Body of pancreas (tissue), 4 donors: ENCODE measurements at regions not wholly inside any gene's neighbourhood (a gene's known extent, or its start where the extent isn't known, plus 50 kb on each side); places are given as distances from the start of the nearest gene placed in this dataset.

Experiments used
- ATAC-seq: fragments of 150-250 bp; one replicate; pipeline ENCODE4 v1.9.1; 2016
- DNase-seq, 4 donors: peaks; one replicate each; pipeline ENCODE4 v3.0.0-alpha.2; 2019
- H3K27ac ChIP-seq, 4 donors: fragments of 200-600 bp; sonication (generic); 1 replicate in 3 of 4; 2 replicates in 1 of 4; pipeline versions ENCODE4 v1.5.1 to v1.6.1; 2016 to 2019; ENCODE audit warnings: mild to moderate bottlenecking in 1 of 4, mixed read lengths in 1 of 4, moderate library complexity in 1 of 4
- H3K27me3 ChIP-seq, 2 donors: fragments of 200-600 bp; sonication (generic); one replicate each; pipeline ENCODE4 v1.6.0; 2016; ENCODE audit warnings: mild to moderate bottlenecking in 1 of 2
- H3K36me3 ChIP-seq, 2 donors: fragments of 200-600 bp; sonication (generic); replicated peaks in 1 of 2; 2 replicates each; pipeline ENCODE4 v1.5.1; 2016; ENCODE audit warnings: low read depth in 2 of 2; ENCODE audit not compliant: insufficient read depth in 1 of 2
- H3K4me1 ChIP-seq: fragments of 200-600 bp; sonication (generic); one replicate; pipeline ENCODE4 v1.6.0; 2016
- H3K4me3 ChIP-seq, 2 donors: fragments of 200-600 bp; sonication (generic); 1 replicate in 1 of 2; 2 replicates in 1 of 2; pipeline ENCODE4 v1.5.1; 2016 to 2019
- H3K9me3 ChIP-seq, 3 donors: fragments of 200-600 bp; sonication (generic); 1 replicate in 2 of 3; 2 replicates in 1 of 3; pipeline ENCODE4 v1.5.1; 2016
- POLR2A ChIP-seq, 3 donors: fragments of 450-650 bp; IDR thresholded peaks; one replicate each; pipeline ENCODE4 v1.6.1; 2016; ENCODE audit warnings: antibody characterized with exemption in 3 of 3, mild to moderate bottlenecking in 2 of 3
- WGBS, 2 donors: methylation state at CpG; one replicate each; pipeline ENCODE4 v1.1.5; 2017; 5-methylcytosine and 5-hydroxymethylcytosine counted together
- intact Hi-C: fragments of 100-400 bp; cut with DNase I; formaldehyde crosslinking; loops from one replicate; pipeline ENCODE4 v1.15.1; 2023
- TF ChIP-seq, protein P1 (sequence below), 7 experiments: fragments of 450-650 bp in 4 of 7; fragments of 200-600 bp in 3 of 7; sonication (generic) in 3 of 7; IDR thresholded peaks; one replicate each; pipeline ENCODE4 v1.5.1; 2016 to 2019; ENCODE audit warnings: antibody characterized with exemption in 7 of 7

- no peak for TF ChIP-seq POLR2A (IDR thresholded peaks at IDR 0.05)
- TF ChIP-seq, protein P1, sequence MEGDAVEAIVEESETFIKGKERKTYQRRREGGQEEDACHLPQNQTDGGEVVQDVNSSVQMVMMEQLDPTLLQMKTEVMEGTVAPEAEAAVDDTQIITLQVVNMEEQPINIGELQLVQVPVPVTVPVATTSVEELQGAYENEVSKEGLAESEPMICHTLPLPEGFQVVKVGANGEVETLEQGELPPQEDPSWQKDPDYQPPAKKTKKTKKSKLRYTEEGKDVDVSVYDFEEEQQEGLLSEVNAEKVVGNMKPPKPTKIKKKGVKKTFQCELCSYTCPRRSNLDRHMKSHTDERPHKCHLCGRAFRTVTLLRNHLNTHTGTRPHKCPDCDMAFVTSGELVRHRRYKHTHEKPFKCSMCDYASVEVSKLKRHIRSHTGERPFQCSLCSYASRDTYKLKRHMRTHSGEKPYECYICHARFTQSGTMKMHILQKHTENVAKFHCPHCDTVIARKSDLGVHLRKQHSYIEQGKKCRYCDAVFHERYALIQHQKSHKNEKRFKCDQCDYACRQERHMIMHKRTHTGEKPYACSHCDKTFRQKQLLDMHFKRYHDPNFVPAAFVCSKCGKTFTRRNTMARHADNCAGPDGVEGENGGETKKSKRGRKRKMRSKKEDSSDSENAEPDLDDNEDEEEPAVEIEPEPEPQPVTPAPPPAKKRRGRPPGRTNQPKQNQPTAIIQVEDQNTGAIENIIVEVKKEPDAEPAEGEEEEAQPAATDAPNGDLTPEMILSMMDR (IDR thresholded peaks at IDR 0.05): no peak
- Histone ChIP-seq H3K36me3 (no peaks in the 10 kb centered on the region), H3K4me3 (no peak overlapping the region), H3K27me3 (no peaks in the 10 kb centered on the region), H3K4me1 (no peaks in the 10 kb centered on the region), H3K27ac (no peak overlapping the region), H3K9me3 (no peaks in the 10 kb centered on the region)
- ATAC-seq: no peak
- WGBS, 2 donors: 40 to 54% methylated on average over 1 of the region's 1 CpG
- intact Hi-C loops: no loop called here
- no peak for DNase-seq
Measured at GRCh38 chr4:162650166-162650565, 486.4 kb upstream of the FSTL5 start.

GRCh38 chr4:162645381-162645780 lies 481.6 kb upstream of the FSTL5 start:
- 32 to 34% methylated on average over 4 of the region's 4 CpGs for WGBS, 2 donors
- TF ChIP-seq, protein P1 (IDR thresholded peaks at IDR 0.05): no peak
- TF ChIP-seq POLR2A (IDR thresholded peaks at IDR 0.05): no peak
- intact Hi-C loops: no loop called here
- DNase-seq: no peak
- Histone ChIP-seq H3K27me3 (no peaks in the 10 kb centered on the region), H3K9me3 (no peaks in the 10 kb centered on the region), H3K27ac (no peak overlapping the region), H3K36me3 (no peaks in the 10 kb centered on the region), H3K4me1 (no peaks in the 10 kb centered on the region), H3K4me3 (no peak overlapping the region)
- ATAC-seq: no peak

DNA sequence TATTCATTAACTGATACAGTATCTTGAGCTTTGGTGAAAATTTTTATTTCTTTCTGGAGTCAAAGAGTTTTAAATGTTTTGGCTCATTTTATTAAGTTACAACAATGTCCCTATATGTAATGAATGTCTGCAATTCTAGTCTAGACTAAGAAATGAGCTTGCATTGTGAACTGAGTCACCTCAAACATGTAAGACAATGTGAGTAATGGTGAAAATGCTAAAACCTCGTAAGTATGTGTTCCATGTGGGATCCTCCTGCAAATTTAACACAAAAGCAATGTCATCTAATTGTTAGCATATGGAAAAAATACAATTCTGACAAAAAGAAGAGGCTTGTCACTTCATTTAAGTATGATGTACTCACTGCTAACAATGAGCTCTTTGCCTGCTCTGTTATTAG lies 480.5 kb upstream of the FSTL5 start:
- DNase-seq (no peak), ATAC-seq (no peak)
- no peak for TF ChIP-seq POLR2A (IDR thresholded peaks at IDR 0.05)
- TF ChIP-seq, protein P1 (IDR thresholded peaks at IDR 0.05): no peak
- intact Hi-C loops: no loop called here
- 8 to 24% methylated on average over 1 of the region's 1 CpG for WGBS, 2 donors
- Histone ChIP-seq H3K36me3 (no peaks in the 10 kb centered on the region), H3K27ac (no peak overlapping the region), H3K4me3 (no peak overlapping the region), H3K9me3 (no peaks in the 10 kb centered on the region), H3K4me1 (no peaks in the 10 kb centered on the region), H3K27me3 (no peaks in the 10 kb centered on the region)

DNA sequence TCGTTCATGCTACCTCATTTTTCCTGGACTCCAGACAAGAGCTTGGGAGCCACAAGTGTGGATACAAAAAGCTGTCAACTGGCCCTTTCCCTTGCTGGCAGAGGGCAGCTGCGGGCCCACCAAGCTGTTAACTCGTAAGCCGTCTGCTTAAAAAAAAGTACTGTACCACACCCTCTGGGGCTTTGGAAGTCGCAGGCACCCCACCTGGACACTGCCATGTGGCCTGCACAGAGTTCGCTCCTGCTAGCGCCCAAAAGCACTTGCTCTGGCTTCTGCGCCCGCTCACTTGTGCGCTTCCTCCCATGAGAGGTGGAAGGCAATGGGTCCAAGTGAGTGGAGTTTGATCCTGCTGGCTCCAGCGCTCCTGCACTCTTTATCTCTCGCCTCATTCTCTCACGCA lies 476.4 kb upstream of the FSTL5 start:
- Histone ChIP-seq H3K4me3 (no peak overlapping the region), H3K27ac (no peak overlapping the region), H3K9me3 (no peaks in the 10 kb centered on the region), H3K27me3 (no peaks in the 10 kb centered on the region), H3K4me1 (no peaks in the 10 kb centered on the region), H3K36me3 (no peaks in the 10 kb centered on the region)
- WGBS, 2 donors: 78 to 79% methylated on average over 13 of the region's 13 CpGs
- intact Hi-C loops: no loop called here
- DNase-seq: no peak
- no peak for ATAC-seq
- TF ChIP-seq, protein P1 (IDR thresholded peaks at IDR 0.05): no peak
- no peak for TF ChIP-seq POLR2A (IDR thresholded peaks at IDR 0.05)

GRCh38 chr4:162634390-162634789 lies 470.6 kb upstream of the FSTL5 start:
- Histone ChIP-seq H3K36me3 (no peaks in the 10 kb centered on the region), H3K4me3 (no peak overlapping the region), H3K4me1 (no peaks in the 10 kb centered on the region), H3K9me3 (no peaks in the 10 kb centered on the region), H3K27me3 (no peaks in the 10 kb centered on the region), H3K27ac (no peak overlapping the region)
- no peak for DNase-seq
- 44 to 47% methylated on average over 2 of the region's 2 CpGs for WGBS, 2 donors
- TF ChIP-seq, protein P1 (IDR thresholded peaks at IDR 0.05): no peak
- TF ChIP-seq POLR2A (IDR thresholded peaks at IDR 0.05): no peak
- no peak for ATAC-seq
- intact Hi-C loops: no loop called here
